H1 (cell line): ENCODE measurements at regions not wholly inside any gene's neighbourhood (a gene's known extent, or its start where the extent isn't known, plus 50 kb on each side); places are given as distances from the start of the nearest gene placed in this dataset.
A peak's percentile ranks its signal among the peaks of the same experiment; 100 is the strongest.

Experiments
- CTCF ChIA-PET: fragments of 300-600 bp; sonication (Branson Sonifier 250); formaldehyde crosslinking; loops from one replicate; lab custom pipeline; 2021; ENCODE audit not compliant: partially characterized antibody; lab: Charles Lee
- POLR2A ChIA-PET: fragments of 300-600 bp; sonication (Branson Sonifier 250); formaldehyde crosslinking; loops from one replicate; lab custom pipeline; 2021; ENCODE audit warnings: inconsistent platforms; ENCODE audit not compliant: partially characterized antibody; lab: Charles Lee
- DNase-seq, 2 experiments: peaks; one replicate each; pipeline versions ENCODE4 v3.0.0 to v3.0.0-alpha.2; 2010 to 2022; ENCODE audit warnings: low spot score in 2 of 2, low read depth in 1 of 2, mixed read lengths in 1 of 2
- FAIRE-seq: peaks from 2 replicates; lab custom pipeline; 2011; peaks lifted over from hg19 to GRCh38; lab: Jason Lieb, UNC
- H2AFZ ChIP-seq: 2 replicates; pipeline ENCODE4 v1.8.1; 2012; ENCODE audit warnings: low read length, inconsistent platforms
- H2AK5ac ChIP-seq: 2 replicates; pipeline ENCODE4 v1.6.1; 2013; ENCODE audit warnings: low read depth, low read length
- H2BK120ac ChIP-seq: replicated peaks from 2 replicates; pipeline ENCODE3; 2013; ENCODE audit warnings: low read depth, low read length, inconsistent platforms
- H2BK12ac ChIP-seq: 2 replicates; pipeline ENCODE4 v1.6.1; 2013; ENCODE audit warnings: low read depth, low read length
- H2BK15ac ChIP-seq: 2 replicates; pipeline ENCODE4 v1.6.1; 2013; ENCODE audit warnings: low read length
- H2BK20ac ChIP-seq: 2 replicates; pipeline ENCODE4 v1.6.1; 2013; ENCODE audit warnings: low read length
- H2BK5ac ChIP-seq: 2 replicates; pipeline ENCODE4 v1.6.1; 2013; ENCODE audit warnings: low read depth, low read length
- H3K14ac ChIP-seq: 2 replicates; pipeline ENCODE4 v1.6.1; 2013; ENCODE audit warnings: inconsistent platforms; ENCODE audit not compliant: insufficient read length
- H3K18ac ChIP-seq: 2 replicates; pipeline ENCODE4 v1.6.1; 2013; ENCODE audit warnings: low read length; ENCODE audit errors: extremely low read depth
- H3K23ac ChIP-seq: 2 replicates; pipeline ENCODE4 v1.6.1; 2013; ENCODE audit warnings: inconsistent platforms; ENCODE audit not compliant: insufficient read length
- H3K23me2 ChIP-seq: 2 replicates; pipeline ENCODE4 v1.6.1; 2013; ENCODE audit warnings: low read depth, low read length
- H3K27ac ChIP-seq: 2 replicates; pipeline ENCODE4 v1.6.1; 2011; ENCODE audit warnings: low read depth, low read length, inconsistent platforms
- H3K27me3 ChIP-seq, 4 experiments: replicated peaks in 1 of 4; 1 replicate in 1 of 4; 2 replicates in 3 of 4; pipeline versions ENCODE4 v1.6.1 to v1.8.1; 2011 to 2013; ENCODE audit warnings: low read length in 3 of 4, mild to moderate bottlenecking in 3 of 4, inconsistent platforms in 2 of 4, mixed read lengths in 2 of 4, moderate library complexity in 1 of 4; ENCODE audit not compliant: control insufficient read depth in 3 of 4, insufficient read depth in 3 of 4; ENCODE audit errors: extremely low read depth in 1 of 4
- H3K36me3 ChIP-seq, 4 experiments: 2 replicates each; pipeline versions ENCODE4 v1.6.1 to v1.8.1; 2011 to 2013; ENCODE audit warnings: mild to moderate bottlenecking in 4 of 4, low read length in 3 of 4, moderate library complexity in 2 of 4, control low read depth in 1 of 4, inconsistent platforms in 1 of 4; ENCODE audit not compliant: insufficient read depth in 4 of 4, control insufficient read depth in 2 of 4
- H3K4ac ChIP-seq: replicated peaks from 2 replicates; pipeline ENCODE3; 2013; ENCODE audit warnings: low read length, low read depth, mixed read lengths, inconsistent platforms; ENCODE audit not compliant: insufficient read length
- H3K4me1 ChIP-seq, 4 experiments: replicated peaks in 1 of 4; 1 replicate in 1 of 4; 2 replicates in 3 of 4; pipeline versions ENCODE4 v1.6.1 to v1.8.1; 2011 to 2013; ENCODE audit warnings: low read length in 3 of 4, inconsistent platforms in 2 of 4, mixed read lengths in 1 of 4; ENCODE audit not compliant: insufficient read depth in 4 of 4, control insufficient read depth in 3 of 4
- H3K4me2 ChIP-seq, 2 experiments: 2 replicates each; pipeline versions ENCODE4 v1.6.1 to v1.8.1; 2011 to 2013; ENCODE audit warnings: low read depth in 2 of 2, low read length in 2 of 2, control low read depth in 1 of 2, inconsistent platforms in 1 of 2, mild to moderate bottlenecking in 1 of 2; ENCODE audit not compliant: insufficient read depth in 1 of 2
- H3K4me3 ChIP-seq, 4 experiments: fragments of 200-600, 300-600 bp in 1 of 4; sonication (generic), shearing (Covaris generic), sonication (Bioruptor Twin) in 1 of 4; 2 replicates each; pipeline versions ENCODE4 v1.5.1 to v1.8.1; 2011 to 2016; ENCODE audit warnings: low read length in 4 of 4, low read depth in 3 of 4, control low read depth in 2 of 4, inconsistent platforms in 2 of 4, mild to moderate bottlenecking in 2 of 4, mixed read lengths in 1 of 4, moderate library complexity in 1 of 4; ENCODE audit not compliant: insufficient read depth in 2 of 4; ENCODE audit errors: extremely low read depth in 1 of 4
- H3K56ac ChIP-seq: replicated peaks from 2 replicates; pipeline ENCODE3; 2013; ENCODE audit warnings: low read depth, mild to moderate bottlenecking, mixed read lengths, low read length, inconsistent platforms; ENCODE audit not compliant: insufficient read length
- H3K79me1 ChIP-seq: 2 replicates; pipeline ENCODE4 v1.6.1; 2013; ENCODE audit warnings: low read depth, low read length, control low read depth
- H3K79me2 ChIP-seq, 2 experiments: 2 replicates each; pipeline versions ENCODE4 v1.6.1 to v1.8.1; 2012 to 2013; ENCODE audit warnings: low read length in 2 of 2, mild to moderate bottlenecking in 2 of 2, inconsistent platforms in 1 of 2; ENCODE audit not compliant: insufficient read depth in 2 of 2, control insufficient read depth in 1 of 2
- H3K9ac ChIP-seq, 4 experiments: replicated peaks in 1 of 4; 1 replicate in 1 of 4; 2 replicates in 3 of 4; pipeline versions ENCODE4 v1.6.1 to v1.8.1; 2011 to 2013; ENCODE audit warnings: low read depth in 3 of 4, low read length in 3 of 4, control low read depth in 2 of 4, mild to moderate bottlenecking in 2 of 4, moderate library complexity in 2 of 4, inconsistent platforms in 1 of 4; ENCODE audit errors: extremely low read depth in 1 of 4
- H3K9me3 ChIP-seq, 2 experiments: 2 replicates each; pipeline versions ENCODE4 v1.6.1 to v1.8.1; 2012 to 2013; ENCODE audit warnings: mild to moderate bottlenecking in 2 of 2, moderate library complexity in 2 of 2, control low read depth in 1 of 2, inconsistent platforms in 1 of 2, low read depth in 1 of 2, low read length in 1 of 2, mixed read lengths in 1 of 2; ENCODE audit not compliant: insufficient read depth in 2 of 2
- H4K20me1 ChIP-seq, 2 experiments: replicated peaks in 1 of 2; 2 replicates each; pipeline versions ENCODE3 to v1.8.1; 2011 to 2013; ENCODE audit warnings: inconsistent platforms in 2 of 2, low read length in 2 of 2, mild to moderate bottlenecking in 1 of 2; ENCODE audit not compliant: insufficient read depth in 2 of 2, control insufficient read depth in 1 of 2
- H4K5ac ChIP-seq: 2 replicates; pipeline ENCODE4 v1.6.1; 2013; ENCODE audit warnings: low read length, low read depth, mixed read lengths, inconsistent platforms; ENCODE audit not compliant: insufficient read length
- H4K8ac ChIP-seq: 2 replicates; pipeline ENCODE4 v1.8.0; 2013; ENCODE audit warnings: mild to moderate bottlenecking, moderate library complexity, low read length, inconsistent platforms; ENCODE audit not compliant: insufficient read depth; ENCODE audit errors: extremely low read depth
- H4K91ac ChIP-seq: replicated peaks from 2 replicates; pipeline ENCODE3; 2013; ENCODE audit warnings: low read length, mixed read lengths, inconsistent platforms; ENCODE audit not compliant: insufficient read length
- JUND ChIP-seq: IDR thresholded peaks from 2 replicates; pipeline ENCODE4 v1.6.1; 2011; ENCODE audit warnings: mild to moderate bottlenecking, improper control_type of control experiment, low read length
- TEAD4 ChIP-seq: IDR thresholded peaks from 2 replicates; pipeline ENCODE4 v1.6.1; 2012; ENCODE audit warnings: low read depth, low read length, inconsistent platforms, mixed read lengths
- whole genome bisulfite sequencing, 2 experiments: shearing (Covaris generic) in 1 of 2; methylation state at CpG; one replicate each; pipeline versions ENCODE4 v1.1.6 to v1.1.7; 2013 to 2015; ENCODE audit warnings: low lambda C conversion rate in 2 of 2, mixed read lengths in 2 of 2, inconsistent platforms in 1 of 2, low coverage in 1 of 2, missing lambda C conversion rate in 1 of 2; ENCODE audit not compliant: insufficient replicate concordance in 2 of 2, insufficient coverage in 1 of 2, insufficient read length in 1 of 2; ENCODE audit errors: extremely low coverage in 1 of 2, missing lambda C conversion rate in 1 of 2; 5-methylcytosine and 5-hydroxymethylcytosine counted together

- no peaks in the 10 kb centered on the region for H3K36me3 ChIP-seq
- peak; percentile 84 for TF ChIP-seq TEAD4
- no peak for TF ChIP-seq JUND
- DNase-seq: no peak
- peak overlapping the region; percentile 79; the same call in 1 of the 2 replicates for H2AFZ ChIP-seq
- no peak overlapping the region for H3K9ac ChIP-seq
- H4K91ac ChIP-seq: no peak overlapping the region
- POLR2A ChIA-PET: no interaction called here
- H3K4ac ChIP-seq: no peak overlapping the region
- no peak overlapping the region for H2BK12ac ChIP-seq
- no peak overlapping the region for H3K23ac ChIP-seq
- H4K8ac ChIP-seq: no peak overlapping the region; the same call in 1 of the 2 replicates
- no peak overlapping the region for H3K4me2 ChIP-seq
- H2AK5ac ChIP-seq: no peak overlapping the region
- no peak overlapping the region for H2BK120ac ChIP-seq
- H3K18ac ChIP-seq: no peak overlapping the region
- no peak overlapping the region for H2BK15ac ChIP-seq
- H3K79me1 ChIP-seq: no peaks in the 10 kb centered on the region
- H3K27me3 ChIP-seq: peaks cover 0 to 1% (median 0%) of the 10 kb centered on the region in 4 experiments; a peak in 1 of 7 replicates
- no peak overlapping the region for H3K4me3 ChIP-seq
- CTCF ChIA-PET: interaction anchor here (2.0 kb wide), 1 partner anchor 71 kb away, joined by 5 read pairs; no protein-coding TSS in a partner anchor
- no peak overlapping the region; the same call in 1 of the 2 replicates for H3K27ac ChIP-seq
- H2BK5ac ChIP-seq: no peak overlapping the region
- H3K4me1 ChIP-seq: peaks cover 0 to 4% (median 0%) of the 10 kb centered on the region in 4 experiments; a peak in 1 of 7 replicates
- no peak overlapping the region for H2BK20ac ChIP-seq
- H3K14ac ChIP-seq: no peak overlapping the region
- no peak for FAIRE-seq
- H4K20me1 ChIP-seq: no peaks in the 10 kb centered on the region
- 80% methylated on average over 3 of the region's 3 CpGs; no CpG with 5 or more reads in 1 of the 2 experiments for WGBS, 2 experiments
- no peaks in the 10 kb centered on the region for H3K9me3 ChIP-seq
- no peak overlapping the region for H3K56ac ChIP-seq
- H3K79me2 ChIP-seq: no peaks in the 10 kb centered on the region
- H3K23me2 ChIP-seq: no peaks in the 10 kb centered on the region; the same call in 1 of the 2 replicates
- no peak overlapping the region for H4K5ac ChIP-seq
Observed at GRCh38 chr13:79749984-79750551, 269.1 kb downstream of the NDFIP2 start.
